Thyroid gland (tissue), 4 donors: ENCODE measurements at regions not wholly inside any gene's neighbourhood (a gene's known extent, or its start where the extent isn't known, plus 50 kb on each side); places are given as distances from the start of the nearest gene placed in this dataset.

ENCODE experiments used
- POLR2A ChIP-seq, 2 donors: fragments of 450-650 bp; IDR thresholded peaks; one replicate each; pipeline ENCODE4 v1.6.1; 2017; ENCODE audit warnings: antibody characterized with exemption in 2 of 2, mild to moderate bottlenecking in 2 of 2, moderate library complexity in 1 of 2
- TF ChIP-seq, protein P1 (sequence below), 6 experiments: fragments of 200-600 bp in 3 of 6; fragments of 450-650 bp in 3 of 6; sonication (generic) in 3 of 6; IDR thresholded peaks; one replicate each; pipeline ENCODE4 v1.5.1; 2016 to 2019; ENCODE audit warnings: antibody characterized with exemption in 6 of 6, mild to moderate bottlenecking in 2 of 6, inconsistent platforms in 1 of 6, moderate library complexity in 1 of 6

DNA sequence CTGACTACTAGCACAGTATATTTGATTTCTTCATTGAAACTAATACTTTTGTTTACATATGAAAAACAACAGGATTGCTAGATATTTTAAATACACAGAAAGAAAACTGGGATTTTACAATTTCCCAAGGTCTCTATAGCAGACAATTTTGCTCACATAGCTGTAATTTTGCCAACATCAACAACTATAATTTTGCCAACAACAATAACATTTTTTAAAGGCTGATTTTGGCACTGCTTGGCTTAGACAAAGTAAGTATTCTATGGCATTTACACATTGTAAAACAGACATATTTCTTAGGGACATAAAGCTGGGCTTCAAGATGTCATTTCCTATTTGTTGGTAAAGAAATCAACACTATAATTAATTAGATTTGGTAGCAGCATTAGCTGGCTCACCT lies 922.1 kb downstream of the RAB28 start:
- TF ChIP-seq, protein P1, sequence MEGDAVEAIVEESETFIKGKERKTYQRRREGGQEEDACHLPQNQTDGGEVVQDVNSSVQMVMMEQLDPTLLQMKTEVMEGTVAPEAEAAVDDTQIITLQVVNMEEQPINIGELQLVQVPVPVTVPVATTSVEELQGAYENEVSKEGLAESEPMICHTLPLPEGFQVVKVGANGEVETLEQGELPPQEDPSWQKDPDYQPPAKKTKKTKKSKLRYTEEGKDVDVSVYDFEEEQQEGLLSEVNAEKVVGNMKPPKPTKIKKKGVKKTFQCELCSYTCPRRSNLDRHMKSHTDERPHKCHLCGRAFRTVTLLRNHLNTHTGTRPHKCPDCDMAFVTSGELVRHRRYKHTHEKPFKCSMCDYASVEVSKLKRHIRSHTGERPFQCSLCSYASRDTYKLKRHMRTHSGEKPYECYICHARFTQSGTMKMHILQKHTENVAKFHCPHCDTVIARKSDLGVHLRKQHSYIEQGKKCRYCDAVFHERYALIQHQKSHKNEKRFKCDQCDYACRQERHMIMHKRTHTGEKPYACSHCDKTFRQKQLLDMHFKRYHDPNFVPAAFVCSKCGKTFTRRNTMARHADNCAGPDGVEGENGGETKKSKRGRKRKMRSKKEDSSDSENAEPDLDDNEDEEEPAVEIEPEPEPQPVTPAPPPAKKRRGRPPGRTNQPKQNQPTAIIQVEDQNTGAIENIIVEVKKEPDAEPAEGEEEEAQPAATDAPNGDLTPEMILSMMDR (IDR thresholded peaks at IDR 0.05) = no peak
- no peak for TF ChIP-seq POLR2A (IDR thresholded peaks at IDR 0.05)
